ENCODE measurements at regions not wholly inside any gene's neighbourhood (a gene's known extent, or its start where the extent isn't known, plus 50 kb on each side); places are given as distances from the start of the nearest gene placed in this dataset.

- TF ChIP-seq, protein P1, sequence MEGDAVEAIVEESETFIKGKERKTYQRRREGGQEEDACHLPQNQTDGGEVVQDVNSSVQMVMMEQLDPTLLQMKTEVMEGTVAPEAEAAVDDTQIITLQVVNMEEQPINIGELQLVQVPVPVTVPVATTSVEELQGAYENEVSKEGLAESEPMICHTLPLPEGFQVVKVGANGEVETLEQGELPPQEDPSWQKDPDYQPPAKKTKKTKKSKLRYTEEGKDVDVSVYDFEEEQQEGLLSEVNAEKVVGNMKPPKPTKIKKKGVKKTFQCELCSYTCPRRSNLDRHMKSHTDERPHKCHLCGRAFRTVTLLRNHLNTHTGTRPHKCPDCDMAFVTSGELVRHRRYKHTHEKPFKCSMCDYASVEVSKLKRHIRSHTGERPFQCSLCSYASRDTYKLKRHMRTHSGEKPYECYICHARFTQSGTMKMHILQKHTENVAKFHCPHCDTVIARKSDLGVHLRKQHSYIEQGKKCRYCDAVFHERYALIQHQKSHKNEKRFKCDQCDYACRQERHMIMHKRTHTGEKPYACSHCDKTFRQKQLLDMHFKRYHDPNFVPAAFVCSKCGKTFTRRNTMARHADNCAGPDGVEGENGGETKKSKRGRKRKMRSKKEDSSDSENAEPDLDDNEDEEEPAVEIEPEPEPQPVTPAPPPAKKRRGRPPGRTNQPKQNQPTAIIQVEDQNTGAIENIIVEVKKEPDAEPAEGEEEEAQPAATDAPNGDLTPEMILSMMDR (IDR thresholded peaks at IDR 0.05) = no peak
- TF ChIP-seq POLR2AphosphoS5 (IDR thresholded peaks at IDR 0.05) (no peak), POLR2A (IDR thresholded peaks at IDR 0.05) (no peak), EP300 (IDR thresholded peaks at IDR 0.05) (no peak)
These were observed 590.7 kb downstream of the MEI4 start for GRCh38 chr6:78243519-78243918.
